ENCODE measurements at regions not wholly inside any gene's neighbourhood (a gene's known extent, or its start where the extent isn't known, plus 50 kb on each side); places are given as distances from the start of the nearest gene placed in this dataset.

- no peak for TF ChIP-seq CTCF (conservative IDR thresholded peaks at IDR 0.05; ENCODE audit: low read length)
- TF ChIP-seq EZH2phosphoT487 (IDR thresholded peaks at IDR 0.05; ENCODE audit: borderline replicate concordance): no peak
These were observed 55.0 kb upstream of the NPHP3 start for GRCh38 chr3:132777171-132777570.
